ENCODE measurements at regions not wholly inside any gene's neighbourhood (a gene's known extent, or its start where the extent isn't known, plus 50 kb on each side); places are given as distances from the start of the nearest gene placed in this dataset.

GRCh38 chr18:47441914-47442313 is 190.5 kb upstream of the SKOR2 start:
- no peak for DNase-seq (ENCODE audit: low read depth)
- no peak overlapping the region for H3K4me3 ChIP-seq (ENCODE audit: low read depth, low read length)
- no peaks in the 10 kb centered on the region for H3K36me3 ChIP-seq (ENCODE audit: control insufficient read depth, insufficient read depth, low read length)
- TF ChIP-seq, protein P1, sequence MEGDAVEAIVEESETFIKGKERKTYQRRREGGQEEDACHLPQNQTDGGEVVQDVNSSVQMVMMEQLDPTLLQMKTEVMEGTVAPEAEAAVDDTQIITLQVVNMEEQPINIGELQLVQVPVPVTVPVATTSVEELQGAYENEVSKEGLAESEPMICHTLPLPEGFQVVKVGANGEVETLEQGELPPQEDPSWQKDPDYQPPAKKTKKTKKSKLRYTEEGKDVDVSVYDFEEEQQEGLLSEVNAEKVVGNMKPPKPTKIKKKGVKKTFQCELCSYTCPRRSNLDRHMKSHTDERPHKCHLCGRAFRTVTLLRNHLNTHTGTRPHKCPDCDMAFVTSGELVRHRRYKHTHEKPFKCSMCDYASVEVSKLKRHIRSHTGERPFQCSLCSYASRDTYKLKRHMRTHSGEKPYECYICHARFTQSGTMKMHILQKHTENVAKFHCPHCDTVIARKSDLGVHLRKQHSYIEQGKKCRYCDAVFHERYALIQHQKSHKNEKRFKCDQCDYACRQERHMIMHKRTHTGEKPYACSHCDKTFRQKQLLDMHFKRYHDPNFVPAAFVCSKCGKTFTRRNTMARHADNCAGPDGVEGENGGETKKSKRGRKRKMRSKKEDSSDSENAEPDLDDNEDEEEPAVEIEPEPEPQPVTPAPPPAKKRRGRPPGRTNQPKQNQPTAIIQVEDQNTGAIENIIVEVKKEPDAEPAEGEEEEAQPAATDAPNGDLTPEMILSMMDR (IDR thresholded peaks at IDR 0.05; ENCODE audit: insufficient read depth, low read length, poor library complexity, severe bottlenecking), result no peak
- H3K27me3 ChIP-seq (ENCODE audit: control insufficient read depth, insufficient read depth, low read length), result no peaks in the 10 kb centered on the region

GRCh38 chr18:47438001-47438400 is 186.5 kb upstream of the SKOR2 start:
- Histone ChIP-seq H3K27me3 (ENCODE audit: control insufficient read depth, insufficient read depth, low read length) (no peaks in the 10 kb centered on the region), H3K4me3 (ENCODE audit: low read depth, low read length) (no peak overlapping the region), H3K36me3 (ENCODE audit: control insufficient read depth, insufficient read depth, low read length) (no peaks in the 10 kb centered on the region)
- DNase-seq (ENCODE audit: low read depth), result no peak
- TF ChIP-seq, protein P1 (IDR thresholded peaks at IDR 0.05; ENCODE audit: insufficient read depth, low read length, poor library complexity, severe bottlenecking), result no peak

GRCh38 chr18:47436871-47437270 is 185.4 kb upstream of the SKOR2 start:
- Histone ChIP-seq H3K4me3 (ENCODE audit: low read depth, low read length) (no peak overlapping the region), H3K36me3 (ENCODE audit: control insufficient read depth, insufficient read depth, low read length) (no peaks in the 10 kb centered on the region), H3K27me3 (ENCODE audit: control insufficient read depth, insufficient read depth, low read length) (no peaks in the 10 kb centered on the region)
- TF ChIP-seq, protein P1 (IDR thresholded peaks at IDR 0.05; ENCODE audit: insufficient read depth, low read length, poor library complexity, severe bottlenecking), result no peak
- no peak for DNase-seq (ENCODE audit: low read depth)

DNA sequence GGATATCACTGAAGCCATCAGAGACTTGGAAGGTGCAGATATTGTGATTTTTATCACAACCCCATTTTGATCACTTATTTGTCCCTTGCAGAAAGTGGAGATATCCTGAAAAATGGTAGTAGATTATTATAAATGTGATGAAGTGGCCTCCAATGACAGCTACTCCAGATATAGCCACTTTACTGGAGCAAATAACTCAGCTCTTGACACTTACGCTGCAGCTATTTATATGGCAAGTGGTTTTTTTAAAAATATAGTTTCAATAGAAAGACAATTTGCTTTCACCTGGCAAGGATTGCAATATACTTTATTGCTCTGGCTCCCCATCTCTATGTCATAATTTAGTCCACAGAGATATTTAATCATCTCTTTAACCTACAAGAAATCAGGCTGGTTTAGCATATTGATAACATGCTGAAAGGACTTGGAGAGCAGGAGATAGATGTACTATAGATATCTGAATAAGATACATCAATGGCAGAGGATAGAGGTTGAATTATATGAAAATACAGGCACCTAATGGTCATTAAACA is 182.8 kb upstream of the SKOR2 start:
- TF ChIP-seq, protein P1 (IDR thresholded peaks at IDR 0.05; ENCODE audit: insufficient read depth, low read length, poor library complexity, severe bottlenecking), result no peak
- no peak for DNase-seq (ENCODE audit: low read depth)
- no peaks in the 10 kb centered on the region for H3K36me3 ChIP-seq (ENCODE audit: control insufficient read depth, insufficient read depth, low read length)
- H3K4me3 ChIP-seq (ENCODE audit: low read depth, low read length), result no peak overlapping the region
- no peaks in the 10 kb centered on the region for H3K27me3 ChIP-seq (ENCODE audit: control insufficient read depth, insufficient read depth, low read length)

DNA sequence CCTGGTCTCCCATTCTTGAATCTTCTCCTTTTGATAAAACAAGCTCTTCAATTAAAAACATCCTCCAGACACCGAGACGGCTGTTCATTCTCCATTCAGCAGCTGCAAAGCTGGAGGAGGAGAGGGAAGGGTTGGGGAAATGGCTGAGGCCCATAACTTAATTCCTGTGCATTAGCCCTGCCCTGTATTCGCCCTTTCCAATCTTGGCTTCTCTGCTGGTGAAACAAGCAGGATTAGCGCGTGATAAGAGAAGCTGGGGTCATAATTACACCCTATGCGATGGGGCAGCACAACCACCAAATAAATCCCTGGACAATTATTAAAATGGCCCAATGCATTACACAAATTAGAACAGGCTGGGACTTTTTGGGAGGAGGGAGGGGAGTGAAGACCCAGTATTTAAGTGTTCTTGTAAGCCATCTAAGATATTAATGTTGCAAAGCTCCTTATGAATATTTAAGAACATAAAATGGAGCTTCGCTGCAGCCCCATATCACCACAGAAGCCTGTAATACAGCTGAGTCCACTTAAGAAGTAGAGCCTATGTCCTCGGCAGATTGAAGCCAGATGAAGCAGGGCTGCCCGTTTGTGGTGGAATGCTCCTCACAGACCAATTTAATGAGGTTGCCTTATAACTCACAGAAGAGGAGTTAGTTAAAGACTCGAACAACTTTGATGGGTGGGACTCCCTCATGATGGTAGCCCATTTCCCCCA is 176.6 kb upstream of the SKOR2 start:
- Histone ChIP-seq H3K27me3 (ENCODE audit: control insufficient read depth, insufficient read depth, low read length) (no peaks in the 10 kb centered on the region), H3K36me3 (ENCODE audit: control insufficient read depth, insufficient read depth, low read length) (no peaks in the 10 kb centered on the region), H3K4me3 (ENCODE audit: low read depth, low read length) (no peak overlapping the region)
- TF ChIP-seq, protein P1 (IDR thresholded peaks at IDR 0.05; ENCODE audit: insufficient read depth, low read length, poor library complexity, severe bottlenecking), result no peak
- DNase-seq (ENCODE audit: low read depth), result no peak

GRCh38 chr18:47427072-47427471 is 175.6 kb upstream of the SKOR2 start:
- H3K4me3 ChIP-seq (ENCODE audit: low read depth, low read length), result no peak overlapping the region
- no peak for DNase-seq (ENCODE audit: low read depth)
- H3K27me3 ChIP-seq (ENCODE audit: control insufficient read depth, insufficient read depth, low read length), result no peaks in the 10 kb centered on the region
- no peaks in the 10 kb centered on the region for H3K36me3 ChIP-seq (ENCODE audit: control insufficient read depth, insufficient read depth, low read length)
- TF ChIP-seq, protein P1 (IDR thresholded peaks at IDR 0.05; ENCODE audit: insufficient read depth, low read length, poor library complexity, severe bottlenecking), result no peak

All from kidney epithelial cell (primary cell).